Gastrocnemius medialis (tissue), 4 donors: ENCODE measurements at regions not wholly inside any gene's neighbourhood (a gene's known extent, or its start where the extent isn't known, plus 50 kb on each side); places are given as distances from the start of the nearest gene placed in this dataset.

Source experiments
- POLR2A ChIP-seq, 2 donors: fragments of 450-650 bp; IDR thresholded peaks; one replicate each; pipeline ENCODE4 v1.6.1; 2017; ENCODE audit warnings: antibody characterized with exemption in 2 of 2, mild to moderate bottlenecking in 2 of 2, moderate library complexity in 2 of 2
- TF ChIP-seq, protein P1 (sequence below), 5 experiments: fragments of 450-650 bp in 3 of 5; fragments of 200-600 bp in 2 of 5; sonication (generic) in 2 of 5; IDR thresholded peaks in 4 of 5; conservative IDR thresholded peaks in 1 of 5; 1 replicate in 4 of 5; 2 replicates in 1 of 5; pipeline ENCODE4 v1.5.1; 2016 to 2019; ENCODE audit warnings: antibody characterized with exemption in 5 of 5, mild to moderate bottlenecking in 3 of 5, moderate library complexity in 3 of 5

DNA sequence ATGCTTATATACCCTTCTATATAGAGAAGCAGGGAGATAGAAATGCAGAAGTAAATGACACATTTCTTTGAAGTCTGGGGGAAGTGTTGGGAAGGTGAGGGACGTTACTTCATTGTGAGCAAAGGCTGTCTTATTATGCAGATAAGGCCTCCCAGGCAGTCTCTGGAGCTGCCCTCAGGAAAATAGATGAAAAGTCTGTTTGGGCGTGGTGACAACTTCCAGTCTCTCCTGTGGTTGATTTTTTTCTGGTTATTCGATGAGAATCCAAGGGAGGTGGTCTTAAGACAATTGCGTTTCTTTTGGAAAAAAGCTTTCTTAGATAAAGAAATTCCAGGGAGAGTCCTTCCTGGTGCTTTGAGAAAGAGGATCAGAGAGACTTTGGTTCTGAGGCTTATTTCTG, 84.0 kb downstream of the NEUROD6 start:
- TF ChIP-seq, protein P1, sequence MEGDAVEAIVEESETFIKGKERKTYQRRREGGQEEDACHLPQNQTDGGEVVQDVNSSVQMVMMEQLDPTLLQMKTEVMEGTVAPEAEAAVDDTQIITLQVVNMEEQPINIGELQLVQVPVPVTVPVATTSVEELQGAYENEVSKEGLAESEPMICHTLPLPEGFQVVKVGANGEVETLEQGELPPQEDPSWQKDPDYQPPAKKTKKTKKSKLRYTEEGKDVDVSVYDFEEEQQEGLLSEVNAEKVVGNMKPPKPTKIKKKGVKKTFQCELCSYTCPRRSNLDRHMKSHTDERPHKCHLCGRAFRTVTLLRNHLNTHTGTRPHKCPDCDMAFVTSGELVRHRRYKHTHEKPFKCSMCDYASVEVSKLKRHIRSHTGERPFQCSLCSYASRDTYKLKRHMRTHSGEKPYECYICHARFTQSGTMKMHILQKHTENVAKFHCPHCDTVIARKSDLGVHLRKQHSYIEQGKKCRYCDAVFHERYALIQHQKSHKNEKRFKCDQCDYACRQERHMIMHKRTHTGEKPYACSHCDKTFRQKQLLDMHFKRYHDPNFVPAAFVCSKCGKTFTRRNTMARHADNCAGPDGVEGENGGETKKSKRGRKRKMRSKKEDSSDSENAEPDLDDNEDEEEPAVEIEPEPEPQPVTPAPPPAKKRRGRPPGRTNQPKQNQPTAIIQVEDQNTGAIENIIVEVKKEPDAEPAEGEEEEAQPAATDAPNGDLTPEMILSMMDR (IDR thresholded peaks at IDR 0.05 in 4 of 5, conservative IDR thresholded peaks at IDR 0.05 in 1 of 5) = no peak
- TF ChIP-seq POLR2A (IDR thresholded peaks at IDR 0.05) = no peak
